ENCODE measurements at regions not wholly inside any gene's neighbourhood (a gene's known extent, or its start where the extent isn't known, plus 50 kb on each side); places are given as distances from the start of the nearest gene placed in this dataset.
"Not testable (repeated sequence)": the region's sequence is repeated elsewhere in the genome, so short reads cannot be mapped to it uniquely, and the experiment has no call there.

GRCh38 chr13:107596306-107596705 lies 619.0 kb downstream of the LIG4 start:
- DNase-seq (ENCODE audit: extremely low read depth in 1 of 2, low read depth in 1 of 2), result not testable (repeated sequence)

- DNase-seq (ENCODE audit: extremely low read depth in 1 of 2, low read depth in 1 of 2), result no peak
These were observed 624.8 kb downstream of the LIG4 start for GRCh38 chr13:107590556-107590955.

GRCh38 chr13:107587681-107588080 lies 627.7 kb downstream of the LIG4 start:
- DNase-seq (ENCODE audit: extremely low read depth in 1 of 2, low read depth in 1 of 2), result no peak

GRCh38 chr13:107586216-107586615 lies 629.1 kb downstream of the LIG4 start:
- no peak for DNase-seq (ENCODE audit: extremely low read depth in 1 of 2, low read depth in 1 of 2)

GRCh38 chr13:107585469-107586180 lies 629.7 kb downstream of the LIG4 start:
- DNase-seq (ENCODE audit: extremely low read depth in 1 of 2, low read depth in 1 of 2), result no peak

- DNase-seq (ENCODE audit: extremely low read depth in 1 of 2, low read depth in 1 of 2), result no peak
These were observed 633.2 kb downstream of the LIG4 start for GRCh38 chr13:107582171-107582570.

- no peak for DNase-seq (ENCODE audit: extremely low read depth in 1 of 2, low read depth in 1 of 2)
These were observed 634.5 kb downstream of the LIG4 start for GRCh38 chr13:107580741-107581412.

- no peak for DNase-seq (ENCODE audit: extremely low read depth in 1 of 2, low read depth in 1 of 2)
These were observed 638.9 kb downstream of the LIG4 start for GRCh38 chr13:107576430-107576829.

GRCh38 chr13:107574517-107575210 lies 640.7 kb downstream of the LIG4 start:
- DNase-seq (ENCODE audit: extremely low read depth in 1 of 2, low read depth in 1 of 2), result no peak

GRCh38 chr13:107573184-107573583 lies 642.2 kb downstream of the LIG4 start:
- DNase-seq (ENCODE audit: extremely low read depth in 1 of 2, low read depth in 1 of 2), result no peak

- DNase-seq (ENCODE audit: extremely low read depth in 1 of 2, low read depth in 1 of 2), result no peak
These were observed 643.2 kb downstream of the LIG4 start for GRCh38 chr13:107572156-107572555.

GRCh38 chr13:107568181-107568580 lies 647.2 kb downstream of the LIG4 start:
- DNase-seq (ENCODE audit: extremely low read depth in 1 of 2, low read depth in 1 of 2), result no peak

- DNase-seq (ENCODE audit: extremely low read depth in 1 of 2, low read depth in 1 of 2), result no peak
These were observed 652.0 kb downstream of the LIG4 start for GRCh38 chr13:107563099-107563925.

- no peak for DNase-seq (ENCODE audit: extremely low read depth in 1 of 2, low read depth in 1 of 2)
These were observed 653.1 kb downstream of the LIG4 start for GRCh38 chr13:107562203-107562602.

- DNase-seq (ENCODE audit: extremely low read depth in 1 of 2, low read depth in 1 of 2), result no peak
These were observed 660.9 kb downstream of the LIG4 start for GRCh38 chr13:107554460-107554859.

- DNase-seq (ENCODE audit: extremely low read depth in 1 of 2, low read depth in 1 of 2), result no peak
These were observed 661.5 kb downstream of the LIG4 start for GRCh38 chr13:107553838-107554237.

GRCh38 chr13:107551521-107551920 lies 663.8 kb downstream of the LIG4 start:
- no peak for DNase-seq (ENCODE audit: extremely low read depth in 1 of 2, low read depth in 1 of 2)

GRCh38 chr13:107548338-107548737 lies 667.0 kb downstream of the LIG4 start:
- no peak for DNase-seq (ENCODE audit: extremely low read depth in 1 of 2, low read depth in 1 of 2)

GRCh38 chr13:107545946-107546502 lies 669.3 kb downstream of the LIG4 start:
- DNase-seq (ENCODE audit: extremely low read depth in 1 of 2, low read depth in 1 of 2), result no peak

GRCh38 chr13:107534548-107534947 lies 680.8 kb downstream of the LIG4 start:
- no peak for DNase-seq (ENCODE audit: extremely low read depth in 1 of 2, low read depth in 1 of 2)

GRCh38 chr13:107531816-107532215 lies 683.5 kb downstream of the LIG4 start:
- no peak for DNase-seq (ENCODE audit: extremely low read depth in 1 of 2, low read depth in 1 of 2)
